HEK293 (cell line): ENCODE measurements at regions not wholly inside any gene's neighbourhood (a gene's known extent, or its start where the extent isn't known, plus 50 kb on each side); places are given as distances from the start of the nearest gene placed in this dataset.

Source experiments
- CTCF ChIA-PET: fragments of 350-600 bp; formaldehyde crosslinking; extraction: SDS; loops from one replicate; lab custom pipeline; 2021; ENCODE audit warnings: antibody characterized with exemption; lab: Yijun Ruan, JAX
- POLR2A ChIA-PET: fragments of 300-600 bp; formaldehyde crosslinking; extraction: SDS; loops from one replicate; lab custom pipeline; 2020; ENCODE audit warnings: antibody characterized with exemption, inconsistent platforms; lab: Yijun Ruan, JAX
- H3K27ac ChIP-seq: fragments of 200-500 bp; sonication (Bioruptor generic); 2 replicates; pipeline ENCODE4 v1.5.1; 2014; ENCODE audit warnings: low read depth, low read length, control low read depth, inconsistent platforms; ENCODE audit errors: extremely low read depth
- H3K36me3 ChIP-seq, 2 experiments: fragments of 200-500 bp in 1 of 2; sonication (Bioruptor generic) in 1 of 2; 1 replicate in 1 of 2; 2 replicates in 1 of 2; pipeline ENCODE4 v1.5.1; 2014 to 2017; ENCODE audit warnings: inconsistent platforms in 2 of 2, low read length in 2 of 2; ENCODE audit not compliant: control insufficient read depth in 2 of 2, insufficient read depth in 1 of 2
- H3K4me1 ChIP-seq: fragments of 200-500 bp; sonication (Bioruptor generic); 2 replicates; pipeline ENCODE4 v1.5.1; 2014; ENCODE audit warnings: mild to moderate bottlenecking, low read length, inconsistent platforms; ENCODE audit not compliant: control insufficient read depth, insufficient read depth
- H3K4me3 ChIP-seq: 2 replicates; pipeline ENCODE4 v1.5.1; 2011; ENCODE audit warnings: low read depth, mild to moderate bottlenecking, control low read depth, low read length, moderate library complexity
- H3K9me3 ChIP-seq: fragments of 200-500 bp; sonication (Bioruptor generic); 2 replicates; pipeline ENCODE4 v1.5.1; 2014; ENCODE audit warnings: low read depth, low read length, inconsistent platforms; ENCODE audit not compliant: control insufficient read depth, insufficient read depth
- FEZF1 ChIP-seq: fragments of 450-650 bp; formaldehyde crosslinking; IDR thresholded peaks from 2 replicates; pipeline ENCODE4 v1.5.1; 2016; ENCODE audit warnings: missing biosample characterization, missing genetic modification characterization
- GLI4 ChIP-seq: fragments of 450-650 bp; formaldehyde crosslinking; IDR thresholded peaks from 2 replicates; pipeline ENCODE4 v1.5.1; 2016; ENCODE audit warnings: missing biosample characterization, missing genetic modification characterization
- ZBTB20 ChIP-seq: fragments of 450-650 bp; formaldehyde crosslinking; IDR thresholded peaks from 2 replicates; pipeline ENCODE4 v1.5.1; 2016; ENCODE audit warnings: missing biosample characterization, missing genetic modification characterization
- ZBTB21 ChIP-seq: fragments of 450-650 bp; formaldehyde crosslinking; IDR thresholded peaks from 2 replicates; pipeline ENCODE4 v1.5.1; 2017; ENCODE audit warnings: missing biosample characterization, missing genetic modification characterization
- ZFP41 ChIP-seq: fragments of 450-650 bp; formaldehyde crosslinking; IDR thresholded peaks from 2 replicates; pipeline ENCODE4 v1.5.1; 2016; ENCODE audit warnings: missing biosample characterization, missing genetic modification characterization, borderline replicate concordance
- ZNF121 ChIP-seq: fragments of 450-650 bp; formaldehyde crosslinking; IDR thresholded peaks from 2 replicates; pipeline ENCODE4 v1.5.1; 2016; ENCODE audit warnings: missing biosample characterization, missing genetic modification characterization
- ZNF184 ChIP-seq: fragments of 450-650 bp; IDR thresholded peaks from 2 replicates; pipeline ENCODE4 v1.5.1; 2018; ENCODE audit warnings: missing biosample characterization, mild to moderate bottlenecking, missing genetic modification characterization
- ZNF211 ChIP-seq: fragments of 450-650 bp; formaldehyde crosslinking; IDR thresholded peaks from 2 replicates; pipeline ENCODE4 v1.5.1; 2016; ENCODE audit warnings: low read depth, missing biosample characterization, missing genetic modification characterization
- ZNF302 ChIP-seq: fragments of 450-650 bp; formaldehyde crosslinking; IDR thresholded peaks from 2 replicates; pipeline ENCODE4 v1.5.1; 2016; ENCODE audit warnings: missing biosample characterization, missing genetic modification characterization, low read depth
- ZNF311 ChIP-seq: fragments of 450-650 bp; formaldehyde crosslinking; IDR thresholded peaks from 2 replicates; pipeline ENCODE4 v1.5.1; 2017; ENCODE audit warnings: missing biosample characterization, missing genetic modification characterization, borderline replicate concordance
- ZNF391 ChIP-seq: fragments of 450-650 bp; formaldehyde crosslinking; IDR thresholded peaks from 2 replicates; pipeline ENCODE4 v1.5.1; 2016; ENCODE audit warnings: low read depth, missing biosample characterization, missing genetic modification characterization, borderline replicate concordance
- ZNF404 ChIP-seq: fragments of 450-650 bp; formaldehyde crosslinking; IDR thresholded peaks from 2 replicates; pipeline ENCODE4 v1.5.1; 2017; ENCODE audit warnings: missing biosample characterization, missing genetic modification characterization
- ZNF433 ChIP-seq: fragments of 450-650 bp; formaldehyde crosslinking; IDR thresholded peaks from 2 replicates; pipeline ENCODE4 v1.5.1; 2016; ENCODE audit warnings: missing biosample characterization, missing genetic modification characterization, low read depth
- ZNF585B ChIP-seq: fragments of 450-650 bp; formaldehyde crosslinking; IDR thresholded peaks from 2 replicates; pipeline ENCODE4 v1.5.1; 2016; ENCODE audit warnings: missing biosample characterization, missing genetic modification characterization
- ZNF629 ChIP-seq: fragments of 450-650 bp; formaldehyde crosslinking; IDR thresholded peaks from 2 replicates; pipeline ENCODE4 v1.5.1; 2017; ENCODE audit warnings: missing biosample characterization, missing genetic modification characterization
- ZNF664 ChIP-seq: fragments of 450-650 bp; formaldehyde crosslinking; IDR thresholded peaks from 2 replicates; pipeline ENCODE4 v1.5.1; 2016; ENCODE audit warnings: missing biosample characterization, missing genetic modification characterization
- ZSCAN23 ChIP-seq: fragments of 450-650 bp; formaldehyde crosslinking; IDR thresholded peaks from 2 replicates; pipeline ENCODE4 v1.5.1; 2016; ENCODE audit warnings: missing biosample characterization, missing genetic modification characterization
- TF ChIP-seq, protein P1 (sequence below): fragments of 450-650 bp; formaldehyde crosslinking; IDR thresholded peaks from 2 replicates; pipeline ENCODE4 v1.5.1; 2016; ENCODE audit warnings: missing biosample characterization, missing genetic modification characterization
- TF ChIP-seq, protein P2 (sequence below): fragments of 450-650 bp; formaldehyde crosslinking; IDR thresholded peaks from 2 replicates; pipeline ENCODE4; 2016; ENCODE audit warnings: missing biosample characterization, missing genetic modification characterization
- TF ChIP-seq, protein P3 (sequence below): fragments of 450-650 bp; formaldehyde crosslinking; IDR thresholded peaks from 2 replicates; pipeline ENCODE4 v1.5.1; 2017; ENCODE audit warnings: missing biosample characterization, missing genetic modification characterization
- TF ChIP-seq, protein P4 (sequence below): fragments of 450-650 bp; formaldehyde crosslinking; IDR thresholded peaks from 2 replicates; pipeline ENCODE4 v1.5.1; 2016; ENCODE audit warnings: missing biosample characterization, missing genetic modification characterization

DNA sequence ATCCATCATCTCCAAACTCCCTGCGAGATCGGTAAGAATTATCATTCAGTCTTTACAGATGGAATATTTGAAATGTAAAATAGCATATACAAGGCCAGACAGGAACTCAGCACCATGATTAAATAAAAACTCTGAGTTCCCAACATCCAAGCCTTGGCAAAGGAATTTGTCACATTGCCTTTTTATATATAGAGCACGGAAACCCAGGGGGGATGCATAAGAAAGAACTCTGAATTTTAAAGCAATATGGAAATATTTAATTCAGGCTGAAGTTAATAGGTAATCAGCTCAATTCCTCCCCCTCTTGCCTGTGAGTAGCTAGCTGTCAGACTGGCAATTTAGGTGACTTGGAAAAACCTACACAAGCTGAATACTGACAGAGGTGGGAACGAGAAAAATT lies 217.9 kb upstream of the KCNMB2 start (continued):
- TF ChIP-seq, protein P1, sequence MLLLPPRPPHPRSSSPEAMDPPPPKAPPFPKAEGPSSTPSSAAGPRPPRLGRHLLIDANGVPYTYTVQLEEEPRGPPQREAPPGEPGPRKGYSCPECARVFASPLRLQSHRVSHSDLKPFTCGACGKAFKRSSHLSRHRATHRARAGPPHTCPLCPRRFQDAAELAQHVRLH = no peak
- no peak for TF ChIP-seq ZSCAN23

DNA sequence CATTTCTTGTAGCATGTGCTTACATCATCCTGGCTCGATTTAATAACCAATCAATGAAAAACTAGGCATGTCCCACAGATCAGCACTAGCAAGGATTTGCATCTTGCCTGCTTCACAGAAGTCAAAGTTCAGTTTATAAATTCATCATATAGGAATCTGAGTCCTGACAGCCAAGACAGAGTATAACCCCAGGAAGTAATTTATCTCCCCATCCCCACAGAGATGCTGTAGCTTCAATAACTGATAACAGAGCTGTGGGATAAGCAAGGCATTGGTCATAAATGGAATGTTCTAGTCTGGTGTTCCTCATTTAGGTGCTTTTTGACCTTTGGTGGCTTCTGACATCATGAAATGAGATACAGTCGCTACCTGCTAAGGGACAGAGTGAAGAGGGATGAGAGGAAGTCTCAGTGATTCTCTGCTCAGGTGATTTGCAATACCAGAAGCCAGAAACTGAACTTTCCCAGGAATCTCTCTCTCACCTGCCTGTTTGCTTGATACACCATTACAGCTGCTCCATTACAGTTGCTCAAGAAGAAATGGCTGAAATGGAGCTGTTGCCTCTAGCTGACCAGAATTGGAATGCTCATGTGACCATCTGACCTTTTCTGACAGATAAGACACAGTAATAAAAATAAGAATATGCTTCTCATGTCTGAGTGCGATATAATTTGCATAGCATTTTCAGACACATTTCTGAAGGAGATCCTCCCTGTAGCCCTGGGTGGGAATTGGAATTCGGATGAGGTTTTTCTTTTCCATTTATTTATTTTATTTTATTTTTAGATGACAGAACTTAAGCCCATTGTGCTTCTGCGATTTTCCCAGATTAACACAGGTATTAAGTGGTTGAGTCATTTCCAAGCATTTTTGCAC lies 217.1 kb upstream of the KCNMB2 start:
- Histone ChIP-seq H3K9me3 (no peaks in the 10 kb centered on the region), H3K4me1 (no peaks in the 10 kb centered on the region), H3K4me3 (no peak overlapping the region), H3K36me3 (no peaks in the 10 kb centered on the region), H3K27ac (no peak overlapping the region)
- POLR2A ChIA-PET = no interaction called here
- CTCF ChIA-PET = interaction anchor here (0.6 to 0.8 kb wide), 2 partner anchors 29 to 625 kb away, joined by 3 read pairs; no protein-coding TSS in a partner anchor
- TF ChIP-seq ZNF664 (tag by site-specific recombination) (no peak), ZNF404 (tag by site-specific recombination) (no peak), ZNF629 (tag by site-specific recombination) (no peak), ZNF184 (tag by site-specific recombination) (no peak), GLI4 (no peak), ZBTB21 (tag by site-specific recombination) (no peak), ZNF433 (no peak), ZBTB20 (tag by site-specific recombination) (no peak), ZNF585B (no peak), ZFP41 (tag by site-specific recombination) (no peak), ZNF211 (tag by site-specific recombination) (no peak), ZNF121 (tag by site-specific recombination) (no peak), ZNF391 (tag by site-specific recombination) (no peak), FEZF1 (tag by site-specific recombination) (no peak), ZNF311 (no peak), ZNF302 (tag by site-specific recombination) (no peak)
- TF ChIP-seq, protein P2, sequence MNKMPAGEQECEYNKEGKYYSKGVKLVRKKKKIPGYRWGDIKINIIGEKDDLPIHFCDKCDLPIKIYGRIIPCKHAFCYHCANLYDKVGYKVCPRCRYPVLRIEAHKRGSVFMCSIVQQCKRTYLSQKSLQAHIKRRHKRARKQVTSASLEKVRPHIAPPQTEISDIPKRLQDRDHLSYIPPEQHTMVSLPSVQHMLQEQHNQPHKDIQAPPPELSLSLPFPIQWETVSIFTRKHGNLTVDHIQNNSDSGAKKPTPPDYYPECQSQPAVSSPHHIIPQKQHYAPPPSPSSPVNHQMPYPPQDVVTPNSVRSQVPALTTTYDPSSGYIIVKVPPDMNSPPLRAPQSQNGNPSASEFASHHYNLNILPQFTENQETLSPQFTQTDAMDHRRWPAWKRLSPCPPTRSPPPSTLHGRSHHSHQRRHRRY (tag by site-specific recombination) = no peak
- TF ChIP-seq, protein P3, sequence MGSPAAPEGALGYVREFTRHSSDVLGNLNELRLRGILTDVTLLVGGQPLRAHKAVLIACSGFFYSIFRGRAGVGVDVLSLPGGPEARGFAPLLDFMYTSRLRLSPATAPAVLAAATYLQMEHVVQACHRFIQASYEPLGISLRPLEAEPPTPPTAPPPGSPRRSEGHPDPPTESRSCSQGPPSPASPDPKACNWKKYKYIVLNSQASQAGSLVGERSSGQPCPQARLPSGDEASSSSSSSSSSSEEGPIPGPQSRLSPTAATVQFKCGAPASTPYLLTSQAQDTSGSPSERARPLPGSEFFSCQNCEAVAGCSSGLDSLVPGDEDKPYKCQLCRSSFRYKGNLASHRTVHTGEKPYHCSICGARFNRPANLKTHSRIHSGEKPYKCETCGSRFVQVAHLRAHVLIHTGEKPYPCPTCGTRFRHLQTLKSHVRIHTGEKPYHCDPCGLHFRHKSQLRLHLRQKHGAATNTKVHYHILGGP (tag by site-specific recombination) = no peak
- TF ChIP-seq, protein P4, sequence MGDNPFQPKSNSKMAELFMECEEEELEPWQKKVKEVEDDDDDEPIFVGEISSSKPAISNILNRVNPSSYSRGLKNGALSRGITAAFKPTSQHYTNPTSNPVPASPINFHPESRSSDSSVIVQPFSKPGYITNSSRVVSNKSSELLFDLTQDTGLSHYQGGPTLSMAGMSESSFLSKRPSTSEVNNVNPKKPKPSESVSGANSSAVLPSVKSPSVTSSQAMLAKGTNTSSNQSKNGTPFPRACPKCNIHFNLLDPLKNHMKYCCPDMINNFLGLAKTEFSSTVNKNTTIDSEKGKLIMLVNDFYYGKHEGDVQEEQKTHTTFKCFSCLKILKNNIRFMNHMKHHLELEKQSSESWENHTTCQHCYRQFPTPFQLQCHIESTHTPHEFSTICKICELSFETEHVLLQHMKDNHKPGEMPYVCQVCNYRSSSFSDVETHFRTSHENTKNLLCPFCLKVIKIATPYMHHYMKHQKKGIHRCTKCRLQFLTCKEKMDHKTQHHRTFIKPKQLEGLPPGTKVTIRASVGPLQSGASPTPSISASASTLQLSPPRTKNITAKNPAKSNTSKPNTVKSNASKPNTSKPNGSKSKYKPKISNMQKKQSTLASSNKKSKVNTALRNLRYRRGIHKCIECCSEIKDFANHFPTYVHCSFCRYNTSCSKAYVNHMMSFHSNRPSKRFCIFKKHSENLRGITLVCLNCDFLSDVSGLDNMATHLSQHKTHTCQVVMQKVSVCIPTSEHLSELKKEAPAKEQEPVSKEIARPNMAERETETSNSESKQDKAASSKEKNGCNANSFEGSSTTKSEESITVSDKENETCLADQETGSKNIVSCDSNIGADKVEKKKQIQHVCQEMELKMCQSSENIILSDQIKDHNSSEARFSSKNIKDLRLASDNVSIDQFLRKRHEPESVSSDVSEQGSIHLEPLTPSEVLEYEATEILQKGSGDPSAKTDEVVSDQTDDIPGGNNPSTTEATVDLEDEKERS (tag by site-specific recombination) = no peak
